Nephron progenitor cell (in vitro differentiated cells): ENCODE measurements at regions not wholly inside any gene's neighbourhood (a gene's known extent, or its start where the extent isn't known, plus 50 kb on each side); places are given as distances from the start of the nearest gene placed in this dataset.

Experiments used
- DNase-seq: peaks from one replicate; pipeline ENCODE4 v3.0.0; 2021
- H3K27ac Mint-ChIP-seq: 2 replicates; pipeline ENCODE4 v1.8.0; 2021; ENCODE audit warnings: mild to moderate bottlenecking, moderate library complexity, mixed read lengths
- H3K27me3 Mint-ChIP-seq: 2 replicates; pipeline ENCODE4 v1.8.0; 2021; ENCODE audit warnings: mild to moderate bottlenecking, low read depth, mixed read lengths; ENCODE audit not compliant: poor library complexity
- H3K36me3 Mint-ChIP-seq: 2 replicates; pipeline ENCODE4 v1.8.0; 2021; ENCODE audit warnings: low read depth, mixed read lengths
- H3K4me1 Mint-ChIP-seq: 2 replicates; pipeline ENCODE4 v1.8.0; 2021; ENCODE audit warnings: mixed read lengths
- H3K4me3 Mint-ChIP-seq: 2 replicates; pipeline ENCODE4 v1.8.0; 2021; ENCODE audit warnings: mild to moderate bottlenecking, moderate library complexity, mixed read lengths
- H3K9me3 Mint-ChIP-seq: 2 replicates; pipeline ENCODE4 v1.8.0; 2021; ENCODE audit warnings: mild to moderate bottlenecking, moderate library complexity, mixed read lengths
- TF ChIP-seq, protein P1 (sequence below): fragments of 200-600 bp; sonication (generic); IDR thresholded peaks from 2 replicates; pipeline ENCODE4 v1.5.0; 2021; ENCODE audit warnings: antibody characterized with exemption

DNA sequence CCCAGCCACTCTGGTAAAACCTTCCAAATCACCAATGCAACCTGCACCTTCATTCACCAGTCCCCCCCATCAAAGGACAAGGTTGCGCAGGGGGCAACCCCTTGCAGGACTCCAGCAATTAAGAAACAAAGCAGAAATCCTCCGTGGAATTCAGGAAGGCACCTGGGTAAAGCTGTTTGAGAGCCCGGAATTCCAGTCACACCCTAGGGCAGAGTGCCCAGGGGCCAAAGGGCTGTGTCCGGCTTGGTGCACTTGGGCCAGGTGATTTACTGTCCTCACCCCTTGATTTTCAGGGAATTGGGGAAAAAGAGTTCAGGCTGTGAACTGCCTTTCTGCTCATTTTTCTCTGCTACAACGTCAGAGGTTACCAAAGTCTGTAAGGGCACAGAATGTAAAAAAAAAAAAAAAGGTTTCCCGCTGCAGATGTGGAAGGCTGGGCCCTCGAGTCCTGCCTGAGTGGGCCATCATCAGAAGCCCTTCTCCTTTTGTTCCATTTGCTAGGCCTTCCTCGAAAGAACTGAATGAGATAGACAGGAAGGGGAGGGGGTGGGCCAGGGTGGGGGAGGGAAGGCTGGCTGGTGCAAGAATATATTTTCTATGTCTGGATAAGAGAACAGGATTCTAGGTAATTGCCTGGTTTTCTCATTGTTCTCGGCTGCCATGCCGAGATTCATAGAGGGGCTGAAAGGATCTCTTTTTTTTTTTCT, 266.5 kb upstream of the PSMD7 start:
- peak overlapping the region; percentile 24 for H3K4me3 Mint-ChIP-seq
- no peak for DNase-seq
- TF ChIP-seq, protein P1, sequence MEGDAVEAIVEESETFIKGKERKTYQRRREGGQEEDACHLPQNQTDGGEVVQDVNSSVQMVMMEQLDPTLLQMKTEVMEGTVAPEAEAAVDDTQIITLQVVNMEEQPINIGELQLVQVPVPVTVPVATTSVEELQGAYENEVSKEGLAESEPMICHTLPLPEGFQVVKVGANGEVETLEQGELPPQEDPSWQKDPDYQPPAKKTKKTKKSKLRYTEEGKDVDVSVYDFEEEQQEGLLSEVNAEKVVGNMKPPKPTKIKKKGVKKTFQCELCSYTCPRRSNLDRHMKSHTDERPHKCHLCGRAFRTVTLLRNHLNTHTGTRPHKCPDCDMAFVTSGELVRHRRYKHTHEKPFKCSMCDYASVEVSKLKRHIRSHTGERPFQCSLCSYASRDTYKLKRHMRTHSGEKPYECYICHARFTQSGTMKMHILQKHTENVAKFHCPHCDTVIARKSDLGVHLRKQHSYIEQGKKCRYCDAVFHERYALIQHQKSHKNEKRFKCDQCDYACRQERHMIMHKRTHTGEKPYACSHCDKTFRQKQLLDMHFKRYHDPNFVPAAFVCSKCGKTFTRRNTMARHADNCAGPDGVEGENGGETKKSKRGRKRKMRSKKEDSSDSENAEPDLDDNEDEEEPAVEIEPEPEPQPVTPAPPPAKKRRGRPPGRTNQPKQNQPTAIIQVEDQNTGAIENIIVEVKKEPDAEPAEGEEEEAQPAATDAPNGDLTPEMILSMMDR: no peak
- H3K36me3 Mint-ChIP-seq: no peaks in the 10 kb centered on the region
- peaks cover 81% of the 10 kb centered on the region for H3K4me1 Mint-ChIP-seq
- no peaks in the 10 kb centered on the region for H3K9me3 Mint-ChIP-seq
- no peak overlapping the region for H3K27ac Mint-ChIP-seq
- peaks cover 2% of the 10 kb centered on the region for H3K27me3 Mint-ChIP-seq

DNA sequence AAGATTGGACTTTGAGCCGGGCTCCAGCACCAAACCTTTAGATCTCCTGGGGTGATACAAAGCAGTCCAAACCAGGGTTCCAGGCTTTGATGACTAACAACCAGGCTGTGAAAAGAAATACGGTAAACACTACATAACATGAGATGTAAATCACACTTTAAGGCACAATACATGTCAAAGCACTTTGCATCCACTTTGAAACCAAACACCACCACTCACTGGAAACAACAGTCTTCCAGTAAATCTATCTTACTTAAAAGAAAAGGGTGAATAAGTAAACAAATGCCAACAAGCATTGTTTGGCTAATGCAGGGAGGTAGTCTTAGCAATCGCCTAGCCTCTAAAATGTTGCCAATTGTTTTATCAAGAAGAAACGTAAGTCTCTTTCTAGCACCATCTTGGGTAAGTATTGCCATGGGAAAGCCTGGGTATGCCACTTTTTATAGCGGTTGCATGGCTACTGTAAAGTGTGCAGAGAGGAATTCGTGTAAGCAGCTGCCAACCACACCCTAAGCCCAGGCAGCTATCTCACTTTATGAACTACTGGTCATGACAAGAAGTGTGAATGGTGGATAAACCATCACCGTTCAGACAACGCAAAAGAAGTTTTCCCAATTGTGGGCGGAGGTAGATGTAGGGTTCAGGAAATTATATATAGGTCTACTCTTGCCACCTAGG, 267.4 kb upstream of the PSMD7 start:
- Mint-ChIP-seq H3K36me3 (no peaks in the 10 kb centered on the region), H3K4me3 (no peak overlapping the region), H3K9me3 (no peaks in the 10 kb centered on the region), H3K4me1 (peaks cover 78% of the 10 kb centered on the region), H3K27me3 (peaks cover 2% of the 10 kb centered on the region), H3K27ac (peak overlapping the region; percentile 44)
- TF ChIP-seq, protein P1: no peak
- no peak for DNase-seq

DNA sequence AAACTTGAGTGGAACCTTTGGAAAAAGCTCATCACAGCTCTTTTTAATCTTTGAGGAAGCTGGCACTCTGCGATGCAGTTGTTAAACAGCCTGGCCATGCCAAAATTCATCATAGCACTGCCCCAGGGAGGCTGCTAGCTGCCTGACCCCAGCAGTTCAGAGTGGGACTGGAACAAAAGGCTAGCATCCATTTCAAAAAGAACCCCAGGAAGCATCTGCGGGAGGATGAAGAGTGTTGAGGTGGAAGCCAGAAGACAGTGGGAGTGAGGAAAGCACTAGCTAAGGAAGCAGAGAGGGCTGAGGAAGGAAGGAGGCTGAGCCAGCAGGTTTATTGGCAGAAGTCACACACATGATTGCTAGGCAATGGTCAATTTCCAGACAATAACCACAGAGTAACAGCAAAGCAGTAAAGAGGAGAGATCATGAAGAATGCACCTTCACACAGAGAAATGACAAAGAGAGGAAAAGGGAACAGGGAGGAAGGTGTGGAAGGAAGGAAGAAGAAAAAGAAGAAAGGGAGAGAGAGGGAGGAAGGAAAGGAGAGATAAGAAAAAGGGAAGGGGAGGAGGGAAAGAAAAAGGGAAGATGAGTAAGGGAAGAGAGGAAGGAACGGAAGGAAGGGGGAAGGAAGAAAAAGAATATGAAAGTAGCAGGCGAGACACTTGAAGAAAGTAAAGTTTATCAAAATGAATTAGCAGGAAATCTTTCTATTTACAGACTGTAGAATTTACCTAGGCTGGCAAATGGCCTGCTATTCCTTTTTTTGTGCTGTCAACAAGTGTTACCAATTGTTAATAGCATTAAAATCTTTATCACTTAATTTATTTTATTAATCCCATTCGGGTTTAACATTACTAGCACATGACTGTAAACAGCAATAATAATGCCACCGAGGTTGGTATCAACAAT, 270.0 kb upstream of the PSMD7 start:
- Mint-ChIP-seq H3K9me3 (peaks cover 4% of the 10 kb centered on the region), H3K27ac (no peak overlapping the region), H3K27me3 (peaks cover 5% of the 10 kb centered on the region), H3K4me1 (peaks cover 61% of the 10 kb centered on the region), H3K36me3 (no peaks in the 10 kb centered on the region), H3K4me3 (no peak overlapping the region)
- TF ChIP-seq, protein P1: no peak
- DNase-seq: no peak

DNA sequence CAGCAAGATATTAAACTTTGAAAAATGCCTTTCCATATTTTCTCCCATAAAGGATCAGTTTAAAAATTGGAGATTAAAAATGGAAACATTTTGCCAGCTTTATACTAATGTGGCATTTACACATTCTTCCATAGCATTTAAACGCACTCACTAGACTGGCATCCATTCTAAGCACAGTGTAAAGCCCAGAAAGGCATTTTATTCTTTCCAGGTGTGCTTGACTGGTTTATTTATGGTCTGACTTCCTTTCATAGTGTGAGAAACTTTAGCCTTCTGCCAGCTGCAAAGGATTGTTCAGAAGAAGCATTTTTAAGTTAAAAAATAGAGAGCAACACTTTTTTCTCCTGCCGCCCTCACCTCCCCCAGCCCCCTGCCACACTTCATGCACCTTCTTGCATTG, 271.7 kb upstream of the PSMD7 start:
- H3K27me3 Mint-ChIP-seq: peaks cover 5% of the 10 kb centered on the region
- H3K4me3 Mint-ChIP-seq: no peak overlapping the region
- peak overlapping the region; percentile 30 for H3K27ac Mint-ChIP-seq
- no peaks in the 10 kb centered on the region for H3K36me3 Mint-ChIP-seq
- peaks cover 45% of the 10 kb centered on the region for H3K4me1 Mint-ChIP-seq
- H3K9me3 Mint-ChIP-seq: peaks cover 4% of the 10 kb centered on the region
- no peak for DNase-seq
- TF ChIP-seq, protein P1: no peak

DNA sequence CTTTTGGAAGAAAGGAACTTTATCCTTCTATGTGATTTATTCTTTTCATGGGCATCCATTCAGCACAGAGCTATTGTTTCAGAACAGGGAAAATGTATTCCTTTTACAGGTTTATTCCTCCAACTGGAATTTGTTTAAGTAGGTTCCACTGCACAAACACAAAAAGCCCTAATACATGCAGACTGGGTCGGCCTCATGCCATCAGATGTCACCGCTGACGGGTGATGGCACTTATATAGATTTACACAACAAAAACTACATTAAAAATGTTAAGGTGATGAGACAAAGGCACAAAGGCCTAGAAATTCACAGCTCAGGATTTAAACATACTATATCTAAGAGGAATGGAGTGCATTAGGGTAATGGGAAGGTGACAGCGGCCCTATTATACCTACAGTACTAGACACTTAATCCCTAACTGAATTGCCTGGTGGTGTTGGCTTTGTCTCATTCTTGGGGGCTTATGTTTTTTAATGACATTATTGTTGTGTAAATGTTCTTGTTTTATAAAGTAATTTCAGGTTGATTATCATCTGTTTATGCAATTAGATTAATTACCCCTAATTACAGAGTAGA, 276.4 kb upstream of the PSMD7 start:
- Mint-ChIP-seq H3K4me3 (no peak overlapping the region), H3K9me3 (peaks cover 6% of the 10 kb centered on the region), H3K4me1 (peaks cover 7% of the 10 kb centered on the region), H3K27me3 (peaks cover 3% of the 10 kb centered on the region), H3K27ac (no peak overlapping the region), H3K36me3 (no peaks in the 10 kb centered on the region)
- TF ChIP-seq, protein P1: no peak
- DNase-seq: no peak
